ENCODE measurements at regions not wholly inside any gene's neighbourhood (a gene's known extent, or its start where the extent isn't known, plus 50 kb on each side); places are given as distances from the start of the nearest gene placed in this dataset.

GRCh38 chr4:165709516-165709915, 163.5 kb upstream of the TLL1 start:
- no peak for TF ChIP-seq CTCF (IDR thresholded peaks at IDR 0.05)
- TF ChIP-seq POLR2A (IDR thresholded peaks at IDR 0.05), result no peak

All from lower leg skin (tissue), 3 donors.